GM12892 (cell line): ENCODE measurements at regions not wholly inside any gene's neighbourhood (a gene's known extent, or its start where the extent isn't known, plus 50 kb on each side); places are given as distances from the start of the nearest gene placed in this dataset.

Experiments
- DNase-seq: peaks from one replicate; pipeline ENCODE4 v3.0.0; 2011; ENCODE audit not compliant: insufficient read length
- FAIRE-seq: peaks from 2 replicates; lab custom pipeline; 2011; peaks lifted over from hg19 to GRCh38; lab: Jason Lieb, UNC
- POLR2A ChIP-seq: IDR thresholded peaks from 2 replicates; pipeline ENCODE4 v1.6.1; 2011; ENCODE audit warnings: low read depth, low read length, control low read depth
- POLR2AphosphoS5 ChIP-seq: IDR thresholded peaks from 2 replicates; pipeline ENCODE4 v1.6.1; 2011; ENCODE audit warnings: low read depth, low read length, control low read depth
- TAF1 ChIP-seq: IDR thresholded peaks from 2 replicates; pipeline ENCODE4 v1.6.1; 2011; ENCODE audit warnings: low read depth, mild to moderate bottlenecking, control low read depth, low read length, borderline replicate concordance

DNA sequence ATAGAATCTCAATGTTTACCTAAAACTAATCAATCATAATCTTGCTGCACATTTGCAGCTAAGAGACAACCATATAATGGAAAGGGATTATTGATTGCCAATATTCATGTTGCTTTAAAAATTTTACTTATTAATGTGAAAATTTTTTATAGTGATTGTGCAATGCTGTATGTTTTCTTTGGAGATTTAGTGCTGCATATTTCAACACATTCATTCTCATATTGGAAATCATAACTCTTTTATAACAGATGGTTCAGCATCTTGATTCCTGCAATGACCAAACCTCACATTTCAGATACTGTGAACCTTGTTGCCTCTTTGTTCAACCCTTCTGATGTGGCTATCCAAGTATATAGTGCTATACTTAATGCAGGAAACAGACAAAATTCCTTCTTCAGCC lies 502.6 kb downstream of the C4orf33 start:
- TF ChIP-seq TAF1 (no peak), POLR2A (no peak), POLR2AphosphoS5 (no peak)
- FAIRE-seq = no peak
- DNase-seq = no peak

DNA sequence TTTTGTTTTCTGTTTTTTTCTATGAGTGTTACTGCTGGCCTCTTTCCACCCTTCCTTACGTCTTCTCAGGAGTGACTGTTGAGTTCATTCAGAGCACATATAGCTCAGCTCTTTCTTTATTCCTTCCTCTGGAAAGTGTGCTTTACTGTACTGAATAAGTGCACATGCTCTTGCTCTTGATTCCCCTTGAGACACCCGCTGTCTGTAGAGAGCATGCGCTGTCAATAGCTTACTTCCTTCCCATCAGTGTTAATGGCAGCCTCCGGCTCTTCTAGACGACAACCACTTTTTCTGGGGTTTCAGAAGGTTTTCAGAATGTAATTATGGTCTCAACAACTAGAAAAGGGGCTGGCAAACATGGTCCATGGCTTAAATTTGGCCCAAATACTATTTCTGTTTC lies 504.9 kb downstream of the C4orf33 start:
- FAIRE-seq = no peak
- TF ChIP-seq TAF1 = no peak
- DNase-seq = no peak

DNA sequence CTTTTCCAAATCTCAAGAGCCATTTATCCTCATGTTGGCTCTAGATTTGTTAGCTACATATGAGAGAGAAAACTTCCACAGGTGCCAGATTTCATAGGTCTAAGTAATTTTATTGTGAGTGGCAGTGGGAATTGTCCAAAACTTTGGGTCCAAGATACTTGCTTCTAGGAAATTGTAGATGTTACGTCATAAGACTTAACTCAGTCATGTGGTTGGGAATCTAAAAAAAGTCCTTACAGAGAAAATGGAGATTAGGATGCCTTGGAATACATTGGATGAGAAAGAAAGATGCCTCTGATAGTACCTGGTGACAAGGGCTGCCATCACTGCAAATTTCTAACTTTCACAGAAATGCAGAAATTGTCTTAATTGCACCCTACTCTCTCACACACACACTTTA lies 506.5 kb downstream of the C4orf33 start:
- no peak for DNase-seq
- TF ChIP-seq TAF1 = no peak

GRCh38 chr4:129603241-129603931 lies 507.4 kb downstream of the C4orf33 start:
- DNase-seq = no peak
- no peak for FAIRE-seq
- no peak for TF ChIP-seq TAF1
- TF ChIP-seq POLR2AphosphoS5 = no peak
- TF ChIP-seq POLR2A = no peak

More for the DNA sequence above, 506.5 kb downstream of the C4orf33 start:
- no peak for FAIRE-seq

- no peak for FAIRE-seq
- DNase-seq = no peak
- TF ChIP-seq TAF1 (no peak), POLR2AphosphoS5 (no peak), POLR2A (no peak)
These were observed 508.8 kb downstream of the C4orf33 start for GRCh38 chr4:129604632-129605255.

- DNase-seq = no peak
- no peak for FAIRE-seq
- TF ChIP-seq TAF1 (no peak), POLR2AphosphoS5 (no peak), POLR2A (no peak)
These were observed 518.7 kb downstream of the C4orf33 start for GRCh38 chr4:129614611-129615010.

GRCh38 chr4:129622566-129622965 lies 526.6 kb downstream of the C4orf33 start:
- TF ChIP-seq TAF1 (no peak), POLR2AphosphoS5 (no peak), POLR2A (no peak)
- no peak for DNase-seq
- FAIRE-seq = no peak

DNA sequence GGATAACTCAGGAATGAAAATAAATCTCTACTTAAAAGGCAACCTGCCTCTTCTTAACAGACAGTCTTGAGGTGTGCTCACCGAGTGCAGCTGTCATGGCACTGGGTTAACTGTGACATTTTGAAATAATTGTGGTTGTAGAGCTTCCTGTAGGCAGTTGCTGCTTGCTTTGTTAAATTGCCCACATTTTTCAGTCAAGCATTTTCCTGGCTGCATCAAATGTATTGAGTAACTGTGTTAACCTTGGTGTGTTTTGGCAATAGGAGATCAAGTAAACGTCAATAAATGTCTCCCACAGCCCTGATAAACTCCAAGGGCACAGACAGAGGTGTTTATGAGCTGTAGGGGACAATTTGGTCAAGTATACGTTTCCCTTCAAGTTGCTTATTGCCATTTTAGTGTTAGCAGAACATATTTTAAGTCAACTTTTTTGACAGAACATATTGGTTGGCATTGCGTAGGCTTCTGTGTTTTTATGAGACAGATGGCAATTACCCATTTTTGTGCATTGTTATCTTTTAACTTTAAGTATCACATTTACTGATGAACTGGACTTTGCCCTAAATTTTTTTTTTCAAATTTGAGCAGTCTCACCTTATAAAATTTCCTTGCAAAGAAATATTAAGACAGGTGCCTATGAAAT lies 527.4 kb downstream of the C4orf33 start:
- TF ChIP-seq POLR2A = no peak
- TF ChIP-seq TAF1 = no peak
- TF ChIP-seq POLR2AphosphoS5 = no peak
- no peak for FAIRE-seq
- no peak for DNase-seq

GRCh38 chr4:129641179-129641578 lies 545.2 kb downstream of the C4orf33 start:
- DNase-seq = no peak
- TF ChIP-seq POLR2A (no peak), TAF1 (no peak), POLR2AphosphoS5 (no peak)
- peak; percentile 73 for FAIRE-seq

GRCh38 chr4:129645461-129645860 lies 549.5 kb downstream of the C4orf33 start:
- no peak for TF ChIP-seq TAF1
- no peak for TF ChIP-seq POLR2A
- no peak for TF ChIP-seq POLR2AphosphoS5
- FAIRE-seq (no peak), DNase-seq (no peak)

- no peak for FAIRE-seq
- TF ChIP-seq POLR2A (no peak), TAF1 (no peak), POLR2AphosphoS5 (no peak)
These were observed 572.1 kb downstream of the C4orf33 start for GRCh38 chr4:129668092-129668491.

GRCh38 chr4:129672941-129673340 lies 577.0 kb downstream of the C4orf33 start:
- DNase-seq (no peak), FAIRE-seq (no peak)
- TF ChIP-seq POLR2A (no peak), TAF1 (no peak), POLR2AphosphoS5 (no peak)

More at GRCh38 chr4:129668092-129668491, 572.1 kb downstream of the C4orf33 start:
- DNase-seq = no peak

DNA sequence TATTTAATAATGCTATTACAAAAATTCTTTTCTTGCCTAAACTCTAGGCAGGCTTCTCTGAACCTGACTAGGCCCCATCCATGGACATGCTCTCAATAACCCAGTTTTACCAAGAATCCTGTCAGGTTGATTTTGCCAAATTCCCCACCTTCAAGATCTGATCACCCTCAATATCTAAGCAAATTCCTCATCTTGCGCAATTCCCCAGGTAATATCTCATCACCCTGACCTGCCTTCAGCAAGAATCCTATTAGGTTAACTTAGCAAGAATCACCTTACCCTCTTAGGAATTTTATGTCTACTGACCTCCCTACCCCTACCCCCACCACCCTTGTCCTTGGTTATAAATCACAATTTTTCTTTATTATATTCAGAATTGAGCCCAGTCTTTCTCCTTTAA lies 579.1 kb downstream of the C4orf33 start:
- TF ChIP-seq POLR2AphosphoS5 = no peak
- TF ChIP-seq TAF1 = no peak
- no peak for TF ChIP-seq POLR2A
- DNase-seq (no peak), FAIRE-seq (no peak)
